MCF 10A (cell line): ENCODE measurements at regions not wholly inside any gene's neighbourhood (a gene's known extent, or its start where the extent isn't known, plus 50 kb on each side); places are given as distances from the start of the nearest gene placed in this dataset.

Source experiments
- BruUV-seq: library from RNA; stranded (reverse); fragments of 400-500 nt; replicated peaks from 2 replicates; lab custom pipeline; 2021; lab: Mats Ljungman, UMichigan
- CTCF ChIA-PET: fragments of 300-600 bp; sonication (Branson Sonifier 250); formaldehyde crosslinking; extraction: SDS; loops from one replicate; lab custom pipeline; 2021; ENCODE audit warnings: antibody characterized with exemption, inconsistent platforms; lab: Yijun Ruan, JAX
- POLR2A ChIA-PET: fragments of 300-600, 350-650 bp; sonication (Branson Sonifier 250); formaldehyde crosslinking; extraction: SDS; loops from one replicate; lab custom pipeline; 2020; ENCODE audit warnings: antibody characterized with exemption, inconsistent platforms; lab: Yijun Ruan, JAX
- DNase-seq: peaks from one replicate; pipeline ENCODE4 v3.0.0-alpha.2; 2018; ENCODE audit not compliant: unreplicated experiment
- H3K27ac Mint-ChIP-seq: one replicate; pipeline ENCODE4 v1.8.0; 2022; ENCODE audit warnings: mild to moderate bottlenecking, low read depth, mixed read lengths; ENCODE audit not compliant: unreplicated experiment
- H3K27me3 Mint-ChIP-seq: one replicate; pipeline ENCODE4 v1.8.0; 2022; ENCODE audit warnings: mixed read lengths; ENCODE audit not compliant: insufficient read depth, unreplicated experiment
- H3K36me3 Mint-ChIP-seq: one replicate; pipeline ENCODE4 v1.8.0; 2022; ENCODE audit warnings: mild to moderate bottlenecking, moderate library complexity, mixed read lengths; ENCODE audit not compliant: insufficient read depth, unreplicated experiment
- H3K4me1 Mint-ChIP-seq: one replicate; pipeline ENCODE4 v1.8.0; 2022; ENCODE audit warnings: mixed read lengths; ENCODE audit not compliant: insufficient read depth, unreplicated experiment
- H3K4me3 Mint-ChIP-seq: one replicate; pipeline ENCODE4 v1.8.0; 2022; ENCODE audit warnings: mild to moderate bottlenecking, moderate library complexity, mixed read lengths; ENCODE audit not compliant: unreplicated experiment
- H3K9me3 Mint-ChIP-seq: one replicate; pipeline ENCODE4 v1.8.0; 2022; ENCODE audit warnings: mixed read lengths; ENCODE audit not compliant: unreplicated experiment
- intact Hi-C: fragments of 100-400 bp; cut with micrococcal nuclease; formaldehyde crosslinking; loops from 2 replicates; pipeline ENCODE4 v1.14.1; 2022
- TF ChIP-seq, protein P1 (sequence below): fragments of 200-600 bp; IDR thresholded peaks from one replicate; pipeline ENCODE4 v1.8.0; 2022; ENCODE audit warnings: antibody characterized with exemption, mild to moderate bottlenecking; ENCODE audit not compliant: unreplicated experiment

DNA sequence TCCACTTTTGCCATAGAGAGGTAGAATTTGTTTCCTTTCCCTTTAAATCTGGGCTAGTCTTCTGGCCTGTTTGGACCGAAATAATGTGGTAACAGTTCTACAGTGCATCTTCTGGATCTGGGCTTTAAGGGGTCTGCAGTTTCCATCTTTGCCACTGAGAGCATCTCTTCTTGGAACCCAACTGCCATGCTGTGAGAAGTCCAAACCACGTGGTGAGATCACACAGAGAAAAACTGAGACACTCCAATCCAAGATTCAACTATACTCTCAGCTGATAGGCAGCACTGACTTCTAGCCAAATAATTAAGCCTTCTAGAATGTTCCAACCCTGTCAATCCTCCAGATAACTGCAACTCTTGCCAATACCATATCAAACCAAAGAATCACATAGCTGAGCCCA is 261.1 kb downstream of the INSIG2 start:
- H3K27ac Mint-ChIP-seq = no peak overlapping the region
- intact Hi-C loops = no loop called here

DNA sequence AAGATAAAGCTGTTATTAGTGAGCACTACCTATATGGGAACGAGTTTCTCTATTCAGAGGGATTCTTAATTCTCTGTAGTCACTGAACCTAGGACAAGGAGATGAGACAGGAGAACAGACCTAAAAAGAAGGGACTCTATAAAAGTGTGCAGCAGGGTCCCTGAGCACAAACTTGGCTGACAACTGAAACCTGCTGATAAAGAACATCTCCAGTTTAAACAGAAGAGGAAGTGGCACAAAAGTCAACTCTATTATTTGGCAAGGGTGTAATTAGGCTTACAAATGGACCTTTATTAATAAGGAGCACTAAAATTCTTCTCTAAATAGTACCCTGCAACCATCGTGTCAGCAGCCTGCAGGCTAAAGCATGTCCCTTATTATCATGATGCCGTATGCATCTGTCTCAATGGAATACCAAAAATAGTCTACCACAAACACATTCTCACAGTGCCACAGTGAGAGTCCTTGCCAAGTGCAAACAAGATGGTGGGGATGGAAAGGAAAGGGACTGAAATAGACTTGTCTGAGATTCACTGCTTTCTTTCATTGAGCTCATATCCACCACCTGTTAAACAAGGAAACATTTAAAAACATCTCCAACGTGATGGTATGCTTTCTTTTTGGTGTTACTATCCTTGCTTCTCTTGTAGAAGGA is 260.2 kb downstream of the INSIG2 start:
- no peaks in the 10 kb centered on the region for H3K4me1 Mint-ChIP-seq
- no peak overlapping the region for H3K27ac Mint-ChIP-seq
- TF ChIP-seq, protein P1, sequence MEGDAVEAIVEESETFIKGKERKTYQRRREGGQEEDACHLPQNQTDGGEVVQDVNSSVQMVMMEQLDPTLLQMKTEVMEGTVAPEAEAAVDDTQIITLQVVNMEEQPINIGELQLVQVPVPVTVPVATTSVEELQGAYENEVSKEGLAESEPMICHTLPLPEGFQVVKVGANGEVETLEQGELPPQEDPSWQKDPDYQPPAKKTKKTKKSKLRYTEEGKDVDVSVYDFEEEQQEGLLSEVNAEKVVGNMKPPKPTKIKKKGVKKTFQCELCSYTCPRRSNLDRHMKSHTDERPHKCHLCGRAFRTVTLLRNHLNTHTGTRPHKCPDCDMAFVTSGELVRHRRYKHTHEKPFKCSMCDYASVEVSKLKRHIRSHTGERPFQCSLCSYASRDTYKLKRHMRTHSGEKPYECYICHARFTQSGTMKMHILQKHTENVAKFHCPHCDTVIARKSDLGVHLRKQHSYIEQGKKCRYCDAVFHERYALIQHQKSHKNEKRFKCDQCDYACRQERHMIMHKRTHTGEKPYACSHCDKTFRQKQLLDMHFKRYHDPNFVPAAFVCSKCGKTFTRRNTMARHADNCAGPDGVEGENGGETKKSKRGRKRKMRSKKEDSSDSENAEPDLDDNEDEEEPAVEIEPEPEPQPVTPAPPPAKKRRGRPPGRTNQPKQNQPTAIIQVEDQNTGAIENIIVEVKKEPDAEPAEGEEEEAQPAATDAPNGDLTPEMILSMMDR = no peak
- no peaks in the 10 kb centered on the region for H3K36me3 Mint-ChIP-seq
- intact Hi-C loops = no loop called here
- no TSS peak for BruUV-seq
- ChIA-PET POLR2A (interaction anchor here (1.0 kb wide), 1 partner anchor 8 kb away, joined by 3 read pairs; no protein-coding TSS in a partner anchor), CTCF (interaction anchor here (1.0 to 1.1 kb wide), 2 partner anchors 18 to 516 kb away, joined by 3 to 4 read pairs; no protein-coding TSS in a partner anchor)
- no peaks in the 10 kb centered on the region for H3K9me3 Mint-ChIP-seq
- H3K4me3 Mint-ChIP-seq = no peak overlapping the region
- H3K27me3 Mint-ChIP-seq = no peaks in the 10 kb centered on the region
- DNase-seq = no peak

More for the DNA sequence above, 261.1 kb downstream of the INSIG2 start:
- TF ChIP-seq, protein P1 = no peak
- Mint-ChIP-seq H3K36me3 (no peaks in the 10 kb centered on the region), H3K27me3 (no peaks in the 10 kb centered on the region), H3K9me3 (no peaks in the 10 kb centered on the region), H3K4me3 (no peak overlapping the region), H3K4me1 (no peaks in the 10 kb centered on the region)
- ChIA-PET POLR2A (interaction anchor here (1.0 kb wide), 1 partner anchor 7 kb away, joined by 3 read pairs; no protein-coding TSS in a partner anchor), CTCF (interaction anchor here (1.0 to 1.1 kb wide), 2 partner anchors 19 to 515 kb away, joined by 3 to 4 read pairs; no protein-coding TSS in a partner anchor)
- no peak for DNase-seq
- BruUV-seq = no TSS peak

DNA sequence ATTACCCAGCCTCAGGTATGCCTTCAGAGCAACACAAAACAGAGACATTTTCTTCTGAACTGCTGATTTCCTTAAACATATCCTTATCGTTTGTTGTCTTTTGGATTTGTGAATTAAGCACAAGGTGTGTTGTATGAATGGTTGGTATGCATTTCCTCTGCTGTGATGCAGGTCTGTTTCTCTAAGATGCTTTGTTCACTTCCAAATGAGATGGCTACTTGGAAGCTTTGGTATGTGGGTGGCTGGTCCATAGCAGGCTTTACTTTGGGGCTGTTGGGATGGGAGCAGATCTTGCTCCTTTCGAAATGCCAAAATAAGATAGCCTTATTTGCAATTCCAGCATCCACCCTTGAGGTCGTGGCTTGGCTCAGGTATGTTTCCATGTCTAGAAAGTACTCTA is 257.2 kb downstream of the INSIG2 start:
- intact Hi-C loops = no loop called here
- TF ChIP-seq, protein P1 = no peak
- DNase-seq = no peak
- Mint-ChIP-seq H3K4me3 (no peak overlapping the region), H3K4me1 (no peaks in the 10 kb centered on the region), H3K27me3 (no peaks in the 10 kb centered on the region), H3K27ac (no peak overlapping the region), H3K36me3 (no peaks in the 10 kb centered on the region), H3K9me3 (no peaks in the 10 kb centered on the region)
- no TSS peak for BruUV-seq
- CTCF ChIA-PET = no interaction called here
- POLR2A ChIA-PET = no interaction called here

DNA sequence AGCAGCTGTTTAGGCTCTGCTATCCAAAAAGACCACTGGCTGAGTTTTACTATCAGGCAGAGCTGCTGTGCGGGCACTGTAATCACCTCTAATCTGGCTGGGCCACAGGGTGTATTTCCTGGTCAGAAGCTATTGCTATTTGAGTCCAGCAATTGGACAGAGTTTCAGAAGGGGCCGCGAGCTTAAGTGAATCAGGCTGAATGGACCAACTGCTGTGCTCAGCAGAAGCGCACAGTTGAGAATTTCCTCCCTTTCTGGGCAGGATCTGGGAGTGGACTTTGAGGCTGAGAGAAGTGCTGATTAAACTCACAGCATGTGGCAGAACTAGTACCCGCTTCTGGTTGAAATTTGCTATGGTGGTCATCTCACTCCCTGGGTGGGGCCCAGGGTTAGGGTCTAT is 251.8 kb downstream of the INSIG2 start:
- Mint-ChIP-seq H3K9me3 (peaks cover 8% of the 10 kb centered on the region), H3K4me3 (no peak overlapping the region), H3K27me3 (peaks cover 30% of the 10 kb centered on the region), H3K4me1 (no peaks in the 10 kb centered on the region), H3K27ac (no peak overlapping the region), H3K36me3 (no peaks in the 10 kb centered on the region)
- CTCF ChIA-PET = interaction anchor here (0.7 kb wide), 1 partner anchor 112 kb away, joined by 7 read pairs; no protein-coding TSS in a partner anchor
- DNase-seq = no peak
- TF ChIP-seq, protein P1 = no peak
- POLR2A ChIA-PET = no interaction called here
- intact Hi-C loops = no loop called here
- BruUV-seq = no TSS peak
